CD14-positive monocyte (primary cell): ENCODE measurements at regions not wholly inside any gene's neighbourhood (a gene's known extent, or its start where the extent isn't known, plus 50 kb on each side); places are given as distances from the start of the nearest gene placed in this dataset.

Experiments
- DNase-seq, 3 donors: peaks; one replicate each; pipeline ENCODE4 v3.0.0-alpha.2; 2011 to 2022
- H2AFZ ChIP-seq: 2 replicates; pipeline ENCODE4 v1.6.0; 2012; ENCODE audit warnings: mild to moderate bottlenecking, low read depth, low read length, inconsistent platforms; ENCODE audit not compliant: insufficient read depth, poor library complexity, severe bottlenecking
- H3K27ac ChIP-seq, 2 donors: 1 replicate in 1 of 2; 2 replicates in 1 of 2; pipeline ENCODE4 v1.5.1; 2012 to 2013; ENCODE audit warnings: low read length in 2 of 2, control low read depth in 1 of 2, inconsistent platforms in 1 of 2, low read depth in 1 of 2, mild to moderate bottlenecking in 1 of 2
- H3K27me3 ChIP-seq, 2 donors: one replicate each; pipeline versions ENCODE4 v1.6.0 to v1.6.1; 2011 to 2013; ENCODE audit warnings: low read length in 2 of 2; ENCODE audit not compliant: control insufficient read depth in 2 of 2, insufficient read depth in 2 of 2
- H3K36me3 ChIP-seq, 2 donors: replicated peaks in 1 of 2; 1 replicate in 1 of 2; 2 replicates in 1 of 2; pipeline versions ENCODE4 v1.5.1 to v1.6.1; 2012 to 2013; ENCODE audit warnings: low read length in 2 of 2, control low read depth in 1 of 2, inconsistent platforms in 1 of 2, mild to moderate bottlenecking in 1 of 2; ENCODE audit not compliant: insufficient read depth in 2 of 2, control insufficient read depth in 1 of 2
- H3K4me1 ChIP-seq, 2 donors: 1 replicate in 1 of 2; 2 replicates in 1 of 2; pipeline versions ENCODE4 v1.5.1 to v1.6.1; 2012 to 2013; ENCODE audit warnings: low read length in 2 of 2, control low read depth in 1 of 2, inconsistent platforms in 1 of 2, mild to moderate bottlenecking in 1 of 2, moderate library complexity in 1 of 2; ENCODE audit not compliant: insufficient read depth in 2 of 2, control insufficient read depth in 1 of 2
- H3K4me2 ChIP-seq: replicated peaks from 2 replicates; pipeline ENCODE3; 2012; ENCODE audit warnings: low read length, moderate library complexity, mild to moderate bottlenecking; ENCODE audit not compliant: poor library complexity, severe bottlenecking; ENCODE audit errors: extremely low read depth
- H3K4me3 ChIP-seq, 3 experiments: fragments of 200-600 bp in 1 of 3; sonication (generic) in 1 of 3; replicated peaks in 1 of 3; 1 replicate in 2 of 3; 2 replicates in 1 of 3; pipeline ENCODE4 v1.5.1; 2011 to 2013; ENCODE audit warnings: low read length in 3 of 3, mild to moderate bottlenecking in 3 of 3, control low read depth in 2 of 3, low read depth in 2 of 3, inconsistent platforms in 1 of 3, moderate library complexity in 1 of 3
- H3K79me2 ChIP-seq: 2 replicates; pipeline ENCODE4 v1.6.0; 2012; ENCODE audit warnings: mild to moderate bottlenecking, control low read depth, inconsistent platforms, low read length, moderate library complexity; ENCODE audit not compliant: insufficient read depth
- H3K9ac ChIP-seq: 2 replicates; pipeline ENCODE4 v1.6.0; 2017; ENCODE audit warnings: low read length, mild to moderate bottlenecking; ENCODE audit not compliant: insufficient read depth, poor library complexity, severe bottlenecking
- H3K9me3 ChIP-seq, 2 donors: replicated peaks in 1 of 2; 1 replicate in 1 of 2; 2 replicates in 1 of 2; pipeline versions ENCODE4 v1.5.1 to v1.6.1; 2012 to 2013; ENCODE audit warnings: low read length in 2 of 2, control low read depth in 1 of 2; ENCODE audit not compliant: control insufficient read depth in 1 of 2, insufficient read depth in 1 of 2
- H4K20me1 ChIP-seq: 2 replicates; pipeline ENCODE4 v1.6.0; 2012; ENCODE audit warnings: mild to moderate bottlenecking, low read length, control low read depth, moderate library complexity; ENCODE audit not compliant: insufficient read depth
- H3K27ac Mint-ChIP-seq, 7 donors: one replicate each; pipeline ENCODE4 v1.8.0; 2020; ENCODE audit warnings: mild to moderate bottlenecking in 7 of 7, mixed read lengths in 7 of 7, moderate library complexity in 6 of 7, inconsistent platforms in 2 of 7
- H3K27me3 Mint-ChIP-seq, 3 donors: one replicate each; pipeline ENCODE4 v1.8.0; 2021 to 2022; ENCODE audit warnings: low read depth in 3 of 3, mild to moderate bottlenecking in 3 of 3, mixed read lengths in 3 of 3, moderate library complexity in 3 of 3, inconsistent platforms in 1 of 3
- H3K36me3 Mint-ChIP-seq, 2 donors: one replicate each; pipeline ENCODE4 v1.8.0; 2020; ENCODE audit warnings: mixed read lengths in 2 of 2, inconsistent platforms in 1 of 2, mild to moderate bottlenecking in 1 of 2
- H3K4me1 Mint-ChIP-seq: one replicate; pipeline ENCODE4 v1.8.0; 2020; ENCODE audit warnings: mild to moderate bottlenecking, mixed read lengths
- H3K4me3 Mint-ChIP-seq, 2 donors: one replicate each; pipeline ENCODE4 v1.8.0; 2020; ENCODE audit warnings: mild to moderate bottlenecking in 2 of 2, mixed read lengths in 2 of 2, moderate library complexity in 1 of 2
- H3K9me3 Mint-ChIP-seq, 7 donors: one replicate each; pipeline ENCODE4 v1.8.0; 2020 to 2022; ENCODE audit warnings: mixed read lengths in 7 of 7, mild to moderate bottlenecking in 6 of 7, moderate library complexity in 6 of 7, inconsistent platforms in 2 of 7
- CTCF ChIP-seq: fragments of 200-600 bp; IDR thresholded peaks from one replicate; pipeline ENCODE4 v1.8.0; 2022; ENCODE audit warnings: antibody characterized with exemption, mild to moderate bottlenecking
- WGBS: methylation state at CpG from one replicate; pipeline ENCODE4 v1.1.5; 2013; ENCODE audit warnings: missing lambda C conversion rate; ENCODE audit not compliant: insufficient coverage; 5-methylcytosine and 5-hydroxymethylcytosine counted together
- intact Hi-C, 2 donors: fragments of 100-400 bp; cut with micrococcal nuclease; formaldehyde crosslinking; loops; one replicate each; pipeline versions ENCODE4 v1.15.0 to v1.15.1; 2023

- H2AFZ ChIP-seq: no peak overlapping the region
- no peaks in the 10 kb centered on the region for H3K27me3 ChIP-seq
- no peak overlapping the region for H3K4me3 Mint-ChIP-seq
- no peaks in the 10 kb centered on the region for H3K79me2 ChIP-seq
- H3K36me3 Mint-ChIP-seq: no peaks in the 10 kb centered on the region
- H3K27ac Mint-ChIP-seq: peak overlapping the region in 1 of 7 donors; percentile 10
- H3K9me3 ChIP-seq: no peaks in the 10 kb centered on the region
- TF ChIP-seq CTCF: no peak
- peaks cover 16 to 18% of the 10 kb centered on the region in 2 donors for H3K4me1 ChIP-seq
- H3K9me3 Mint-ChIP-seq: no peaks in the 10 kb centered on the region
- no peak overlapping the region for H3K4me2 ChIP-seq
- peaks cover 1 to 5% (median 3%) of the 10 kb centered on the region in 3 donors for H3K27me3 Mint-ChIP-seq
- no peak overlapping the region for H3K4me3 ChIP-seq
- no peak overlapping the region for H3K9ac ChIP-seq
- no peaks in the 10 kb centered on the region for H3K36me3 ChIP-seq
- intact Hi-C loops: no loop called here
- no peak for DNase-seq
- H3K27ac ChIP-seq: no peak overlapping the region
- WGBS: 98% methylated on average over 5 of the region's 13 CpGs
- no peaks in the 10 kb centered on the region for H4K20me1 ChIP-seq
- H3K4me1 Mint-ChIP-seq: peaks cover 28% of the 10 kb centered on the region
Measured at GRCh38 chr2:42942990-42943493, 150.7 kb upstream of the HAAO start.

GRCh38 chr2:42942214-42942989 lies 150.0 kb upstream of the HAAO start:
- Histone ChIP-seq H3K27ac (no peak overlapping the region), H3K9me3 (no peaks in the 10 kb centered on the region), H2AFZ (no peak overlapping the region), H3K4me1 (peaks cover 13 to 15% of the 10 kb centered on the region in 2 donors), H3K36me3 (no peaks in the 10 kb centered on the region), H3K4me3 (no peak overlapping the region), H3K27me3 (no peaks in the 10 kb centered on the region), H3K79me2 (no peaks in the 10 kb centered on the region), H3K9ac (no peak overlapping the region), H3K4me2 (no peak overlapping the region), H4K20me1 (no peaks in the 10 kb centered on the region)
- Mint-ChIP-seq H3K4me1 (peaks cover 25% of the 10 kb centered on the region), H3K36me3 (no peaks in the 10 kb centered on the region), H3K27ac (peak overlapping the region in 2 of 7 donors; percentile 41 to 68), H3K4me3 (no peak overlapping the region), H3K27me3 (peaks cover 0 to 5% (median 3%) of the 10 kb centered on the region in 3 donors), H3K9me3 (no peaks in the 10 kb centered on the region)
- intact Hi-C loops: no loop called here
- WGBS: 88% methylated on average over 6 of the region's 8 CpGs
- DNase-seq: no peak
- TF ChIP-seq CTCF: no peak
